NCI-H1417 (cell line): ENCODE measurements at regions not wholly inside any gene's neighbourhood (a gene's known extent, or its start where the extent isn't known, plus 50 kb on each side); places are given as distances from the start of the nearest gene placed in this dataset.
"Not testable (repeated sequence)": the region's sequence is repeated elsewhere in the genome, so short reads cannot be mapped to it uniquely, and the experiment has no call there.

ENCODE experiments used
- DNase-seq, 3 experiments: peaks; one replicate each; lab custom pipeline; 2025; lab: John Stamatoyannopoulos, UW

- DNase-seq = not testable (repeated sequence)
These were observed 206.9 kb upstream of the CBLB start for GRCh38 chr3:106075731-106076130.

GRCh38 chr3:106078635-106079034 lies 209.8 kb upstream of the CBLB start:
- no peak for DNase-seq

GRCh38 chr3:106082616-106083015 lies 213.8 kb upstream of the CBLB start:
- no peak for DNase-seq

GRCh38 chr3:106083207-106083606 lies 214.4 kb upstream of the CBLB start:
- DNase-seq = no peak

GRCh38 chr3:106083854-106084253 lies 215.0 kb upstream of the CBLB start:
- no peak for DNase-seq

GRCh38 chr3:106086038-106086437 lies 217.2 kb upstream of the CBLB start:
- DNase-seq = no peak

GRCh38 chr3:106086636-106087035 lies 217.8 kb upstream of the CBLB start:
- DNase-seq = no peak

- DNase-seq = peak in 1 of 3 experiments; percentile 6
These were observed 219.5 kb upstream of the CBLB start for GRCh38 chr3:106088304-106088703.

- no peak for DNase-seq
These were observed 220.1 kb upstream of the CBLB start for GRCh38 chr3:106088899-106089298.

- DNase-seq = no peak
These were observed 221.0 kb upstream of the CBLB start for GRCh38 chr3:106089806-106090205.

GRCh38 chr3:106092792-106093191 lies 224.0 kb upstream of the CBLB start:
- no peak for DNase-seq

GRCh38 chr3:106093616-106094015 lies 224.8 kb upstream of the CBLB start:
- DNase-seq = no peak

- no peak for DNase-seq
These were observed 229.1 kb upstream of the CBLB start for GRCh38 chr3:106097817-106098435.

GRCh38 chr3:106103383-106103782 lies 234.6 kb upstream of the CBLB start:
- DNase-seq = no peak

- no peak for DNase-seq
These were observed 235.3 kb upstream of the CBLB start for GRCh38 chr3:106104078-106104477.

GRCh38 chr3:106108925-106109324 lies 240.1 kb upstream of the CBLB start:
- no peak for DNase-seq

GRCh38 chr3:106112561-106112960 lies 243.7 kb upstream of the CBLB start:
- not testable (repeated sequence) for DNase-seq

- DNase-seq = no peak
These were observed 244.9 kb upstream of the CBLB start for GRCh38 chr3:106113747-106114146.

- no peak for DNase-seq
These were observed 245.4 kb upstream of the CBLB start for GRCh38 chr3:106114220-106114619.

- DNase-seq = no peak
These were observed 246.0 kb upstream of the CBLB start for GRCh38 chr3:106114848-106115247.

GRCh38 chr3:106115557-106115956 lies 246.7 kb upstream of the CBLB start:
- no peak for DNase-seq

GRCh38 chr3:106116733-106117489 lies 248.1 kb upstream of the CBLB start:
- DNase-seq = no peak

GRCh38 chr3:106117490-106117858 lies 248.7 kb upstream of the CBLB start:
- no peak for DNase-seq

GRCh38 chr3:106119614-106120082 lies 250.8 kb upstream of the CBLB start:
- DNase-seq = no peak
